DND-41 (cell line): ENCODE measurements at regions not wholly inside any gene's neighbourhood (a gene's known extent, or its start where the extent isn't known, plus 50 kb on each side); places are given as distances from the start of the nearest gene placed in this dataset.
"Not testable (repeated sequence)": the region's sequence is repeated elsewhere in the genome, so short reads cannot be mapped to it uniquely, and the experiment has no call there.

ENCODE experiments used
- EZH2 ChIP-seq: IDR thresholded peaks from 3 replicates; pipeline ENCODE4 v1.6.1; 2012; ENCODE audit warnings: borderline replicate concordance, low read depth, mild to moderate bottlenecking, moderate library complexity, low read length, inconsistent platforms; ENCODE audit not compliant: severe bottlenecking
- TF ChIP-seq, protein P1 (sequence below): IDR thresholded peaks from 2 replicates; pipeline ENCODE4 v1.5.1; 2012; ENCODE audit warnings: borderline replicate concordance, low read length, moderate library complexity, mild to moderate bottlenecking; ENCODE audit not compliant: poor library complexity, severe bottlenecking; ENCODE audit errors: extremely low read depth

DNA sequence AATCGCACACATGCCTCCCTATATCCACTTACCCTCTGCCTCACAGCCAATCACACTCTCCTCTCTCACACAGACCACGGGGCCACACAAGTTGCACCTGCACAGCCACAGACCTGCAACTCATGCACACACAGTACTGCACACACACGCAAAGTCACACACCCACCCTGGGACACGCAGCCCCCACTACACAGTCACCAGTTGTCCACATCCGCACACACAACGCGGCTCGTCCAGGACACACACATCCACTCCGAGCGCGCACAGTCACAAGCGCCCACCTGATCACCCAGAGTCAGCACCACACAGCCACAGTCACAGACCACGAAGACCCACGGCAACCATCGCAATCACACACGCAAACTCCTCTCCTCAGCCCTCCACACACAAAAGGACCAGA lies 387.3 kb downstream of the CNTNAP3B start:
- TF ChIP-seq, protein P1, sequence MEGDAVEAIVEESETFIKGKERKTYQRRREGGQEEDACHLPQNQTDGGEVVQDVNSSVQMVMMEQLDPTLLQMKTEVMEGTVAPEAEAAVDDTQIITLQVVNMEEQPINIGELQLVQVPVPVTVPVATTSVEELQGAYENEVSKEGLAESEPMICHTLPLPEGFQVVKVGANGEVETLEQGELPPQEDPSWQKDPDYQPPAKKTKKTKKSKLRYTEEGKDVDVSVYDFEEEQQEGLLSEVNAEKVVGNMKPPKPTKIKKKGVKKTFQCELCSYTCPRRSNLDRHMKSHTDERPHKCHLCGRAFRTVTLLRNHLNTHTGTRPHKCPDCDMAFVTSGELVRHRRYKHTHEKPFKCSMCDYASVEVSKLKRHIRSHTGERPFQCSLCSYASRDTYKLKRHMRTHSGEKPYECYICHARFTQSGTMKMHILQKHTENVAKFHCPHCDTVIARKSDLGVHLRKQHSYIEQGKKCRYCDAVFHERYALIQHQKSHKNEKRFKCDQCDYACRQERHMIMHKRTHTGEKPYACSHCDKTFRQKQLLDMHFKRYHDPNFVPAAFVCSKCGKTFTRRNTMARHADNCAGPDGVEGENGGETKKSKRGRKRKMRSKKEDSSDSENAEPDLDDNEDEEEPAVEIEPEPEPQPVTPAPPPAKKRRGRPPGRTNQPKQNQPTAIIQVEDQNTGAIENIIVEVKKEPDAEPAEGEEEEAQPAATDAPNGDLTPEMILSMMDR = not testable (repeated sequence)
- not testable (repeated sequence) for TF ChIP-seq EZH2
